Tibial artery (tissue), 4 donors: ENCODE measurements at regions not wholly inside any gene's neighbourhood (a gene's known extent, or its start where the extent isn't known, plus 50 kb on each side); places are given as distances from the start of the nearest gene placed in this dataset.

Experiments
- DNase-seq, 2 donors: peaks; one replicate each; pipeline ENCODE4 v3.0.0-alpha.2; 2019
- H3K27ac ChIP-seq, 2 donors: fragments of 200-600 bp; sonication (generic) in 1 of 2; 1 replicate in 1 of 2; 2 replicates in 1 of 2; pipeline ENCODE4 v1.5.1; 2018 to 2019; ENCODE audit warnings: mild to moderate bottlenecking in 1 of 2
- H3K27me3 ChIP-seq, 2 donors: fragments of 200-600 bp; sonication (generic) in 1 of 2; one replicate each; pipeline versions ENCODE4 v1.5.1 to v1.6.0; 2016 to 2019
- H3K36me3 ChIP-seq, 3 donors: fragments of 200-600 bp; sonication (generic) in 2 of 3; one replicate each; pipeline ENCODE4 v1.5.1; 2016 to 2019; ENCODE audit warnings: mild to moderate bottlenecking in 2 of 3
- H3K4me1 ChIP-seq, 4 donors: fragments of 200-600 bp; sonication (generic) in 2 of 4; 1 replicate in 3 of 4; 2 replicates in 1 of 4; pipeline ENCODE4 v1.5.1; 2016 to 2019
- H3K4me3 ChIP-seq, 2 donors: fragments of 200-600 bp; sonication (generic) in 1 of 2; 1 replicate in 1 of 2; 2 replicates in 1 of 2; pipeline ENCODE4 v1.5.1; 2018 to 2019; ENCODE audit warnings: mild to moderate bottlenecking in 2 of 2
- H3K9me3 ChIP-seq, 3 donors: fragments of 200-600 bp; sonication (generic) in 1 of 3; one replicate each; pipeline ENCODE4 v1.5.1; 2016 to 2019
- CTCF ChIP-seq, 2 experiments: fragments of 200-600 bp in 1 of 2; fragments of 450-650 bp in 1 of 2; IDR thresholded peaks; one replicate each; pipeline ENCODE4 v1.5.1; 2017 to 2019; ENCODE audit warnings: antibody characterized with exemption in 2 of 2, mild to moderate bottlenecking in 1 of 2, moderate library complexity in 1 of 2
- intact Hi-C: fragments of 100-400 bp; cut with DNase I; formaldehyde crosslinking; loops from one replicate; pipeline ENCODE4 v1.15.0; 2023; ENCODE audit warnings: low total_unique reads

- no peaks in the 10 kb centered on the region for H3K27me3 ChIP-seq
- no peak overlapping the region for H3K4me3 ChIP-seq
- H3K36me3 ChIP-seq, result peaks cover 0 to 8% (median 5%) of the 10 kb centered on the region in 3 donors
- intact Hi-C loops, result no loop called here
- H3K4me1 ChIP-seq, result peaks cover 0 to 11% (median 4%) of the 10 kb centered on the region in 4 donors
- DNase-seq, result no peak
- peaks cover 0 to 12% (median 0%) of the 10 kb centered on the region in 3 donors for H3K9me3 ChIP-seq
- no peak overlapping the region for H3K27ac ChIP-seq
- TF ChIP-seq CTCF (IDR thresholded peaks at IDR 0.05), result no peak
Observed at GRCh38 chr13:99071211-99071610, 93.3 kb upstream of the DOCK9 start.

GRCh38 chr13:99071666-99072065 lies 93.8 kb upstream of the DOCK9 start:
- Histone ChIP-seq H3K4me1 (peaks cover 0 to 11% (median 4%) of the 10 kb centered on the region in 4 donors), H3K36me3 (peaks cover 0 to 8% (median 5%) of the 10 kb centered on the region in 3 donors), H3K27ac (no peak overlapping the region), H3K4me3 (no peak overlapping the region), H3K27me3 (no peaks in the 10 kb centered on the region), H3K9me3 (peaks cover 0 to 12% (median 0%) of the 10 kb centered on the region in 3 donors)
- no peak for DNase-seq
- intact Hi-C loops, result no loop called here
- no peak for TF ChIP-seq CTCF (IDR thresholded peaks at IDR 0.05)

- no peak overlapping the region for H3K27ac ChIP-seq
Observed at GRCh38 chr13:99072356-99072755, 94.5 kb upstream of the DOCK9 start.

GRCh38 chr13:99072941-99073340 lies 95.1 kb upstream of the DOCK9 start:
- TF ChIP-seq CTCF (IDR thresholded peaks at IDR 0.05), result no peak
- Histone ChIP-seq H3K27ac (no peak overlapping the region), H3K4me1 (no peaks in the 10 kb centered on the region), H3K9me3 (peaks cover 0 to 12% (median 0%) of the 10 kb centered on the region in 3 donors), H3K4me3 (no peak overlapping the region), H3K36me3 (peaks cover 0 to 8% (median 5%) of the 10 kb centered on the region in 3 donors), H3K27me3 (no peaks in the 10 kb centered on the region)
- intact Hi-C loops, result no loop called here
- DNase-seq, result no peak

More at GRCh38 chr13:99072356-99072755, 94.5 kb upstream of the DOCK9 start:
- H3K9me3 ChIP-seq, result peaks cover 0 to 12% (median 0%) of the 10 kb centered on the region in 3 donors
- H3K36me3 ChIP-seq, result peaks cover 0 to 8% (median 5%) of the 10 kb centered on the region in 3 donors
- H3K27me3 ChIP-seq, result no peaks in the 10 kb centered on the region
- intact Hi-C loops, result no loop called here
- DNase-seq, result no peak
- TF ChIP-seq CTCF (IDR thresholded peaks at IDR 0.05), result no peak
- no peak overlapping the region for H3K4me3 ChIP-seq
- H3K4me1 ChIP-seq, result peaks cover 0 to 5% (median 2%) of the 10 kb centered on the region in 4 donors

- H3K9me3 ChIP-seq, result peaks cover 0 to 12% (median 0%) of the 10 kb centered on the region in 3 donors
- no peak for DNase-seq
- H3K36me3 ChIP-seq, result peaks cover 0 to 8% (median 5%) of the 10 kb centered on the region in 3 donors
- TF ChIP-seq CTCF (IDR thresholded peaks at IDR 0.05), result no peak
- H3K27me3 ChIP-seq, result no peaks in the 10 kb centered on the region
- H3K27ac ChIP-seq, result no peak overlapping the region
- no peaks in the 10 kb centered on the region for H3K4me1 ChIP-seq
- H3K4me3 ChIP-seq, result no peak overlapping the region
- intact Hi-C loops, result no loop called here
Observed at GRCh38 chr13:99074693-99075092, 96.8 kb upstream of the DOCK9 start.
